ENCODE measurements at regions not wholly inside any gene's neighbourhood (a gene's known extent, or its start where the extent isn't known, plus 50 kb on each side); places are given as distances from the start of the nearest gene placed in this dataset.

DNA sequence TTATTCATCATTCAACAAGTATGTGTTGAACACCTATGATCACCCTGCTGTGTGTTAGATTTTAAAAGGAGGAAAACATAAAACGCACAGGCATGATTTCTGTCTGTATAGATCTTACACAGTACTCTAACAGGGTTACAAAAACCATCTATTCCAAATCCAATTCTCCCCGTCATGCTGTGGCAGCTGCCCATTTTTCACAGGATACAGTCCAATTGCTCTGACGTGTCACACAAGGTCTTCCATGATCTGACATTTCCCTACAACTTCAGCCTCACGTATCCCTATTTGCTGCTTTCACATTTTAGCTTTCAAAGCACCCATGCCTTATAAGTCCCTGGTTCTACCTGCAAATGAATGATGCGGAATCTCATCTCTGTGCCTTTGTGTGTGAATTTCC is 67.0 kb upstream of the CNTNAP4 start:
- ChIA-PET CTCF (no interaction called here), POLR2A (no interaction called here)
- Histone ChIP-seq H3K27me3 (ENCODE audit: control insufficient read depth, insufficient read depth, low read length) (no peaks in the 10 kb centered on the region), H3K36me3 (ENCODE audit: control insufficient read depth, insufficient read depth, low read length) (no peaks in the 10 kb centered on the region), H3K4me3 (ENCODE audit: low read depth, low read length) (no peak overlapping the region)
- DNase-seq (ENCODE audit: low read depth) = no peak
- TF ChIP-seq CTCF (IDR thresholded peaks at IDR 0.05; ENCODE audit: insufficient read depth, low read depth, low read length) = no peak

DNA sequence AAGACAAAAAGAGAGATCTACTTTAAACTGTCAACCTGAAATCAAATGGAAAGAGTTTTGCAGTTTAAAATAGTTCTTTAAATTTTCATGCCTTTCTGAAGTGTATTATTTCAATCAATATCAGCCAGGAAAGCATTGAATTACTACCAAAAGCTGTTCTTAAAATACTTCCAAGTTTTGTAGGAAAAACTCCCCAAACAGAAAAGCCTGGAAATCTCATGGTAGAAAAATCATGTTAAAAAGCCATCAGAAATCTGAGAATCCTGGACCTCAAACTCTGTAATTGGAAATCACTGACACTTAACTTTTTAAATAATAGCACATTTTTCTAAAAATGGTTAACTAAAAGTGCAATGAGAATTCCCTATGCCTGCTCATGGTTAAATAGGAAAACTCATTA is 63.3 kb upstream of the CNTNAP4 start:
- CTCF ChIA-PET = no interaction called here
- DNase-seq (ENCODE audit: low read depth) = no peak
- no peak for TF ChIP-seq CTCF (IDR thresholded peaks at IDR 0.05; ENCODE audit: insufficient read depth, low read depth, low read length)
- H3K36me3 ChIP-seq (ENCODE audit: control insufficient read depth, insufficient read depth, low read length) = no peaks in the 10 kb centered on the region
- no peak overlapping the region for H3K4me3 ChIP-seq (ENCODE audit: low read depth, low read length)
- POLR2A ChIA-PET = no interaction called here
- no peaks in the 10 kb centered on the region for H3K27me3 ChIP-seq (ENCODE audit: control insufficient read depth, insufficient read depth, low read length)

DNA sequence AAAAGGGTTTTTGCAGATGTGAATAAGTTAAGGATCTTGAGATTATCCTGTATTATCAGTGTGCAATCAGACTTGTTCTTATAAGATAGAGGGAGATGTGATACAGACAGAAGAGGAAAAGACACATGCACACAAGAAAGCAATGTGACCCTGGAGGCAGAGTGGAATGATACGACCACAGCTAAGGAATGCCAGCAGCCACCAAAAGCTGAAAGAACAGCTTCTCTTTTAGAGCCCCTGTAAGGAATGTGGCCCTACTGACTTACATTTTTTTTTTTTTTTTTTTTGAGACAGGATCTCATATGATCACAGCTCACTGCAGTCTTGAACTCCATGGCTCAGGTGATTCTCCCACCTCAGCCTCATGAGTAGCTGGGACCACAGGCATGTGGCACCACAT is 62.3 kb upstream of the CNTNAP4 start:
- no peak for DNase-seq (ENCODE audit: low read depth)
- ChIA-PET CTCF (no interaction called here), POLR2A (no interaction called here)
- no peak overlapping the region for H3K4me3 ChIP-seq (ENCODE audit: low read depth, low read length)
- H3K27me3 ChIP-seq (ENCODE audit: control insufficient read depth, insufficient read depth, low read length) = no peaks in the 10 kb centered on the region
- TF ChIP-seq CTCF (IDR thresholded peaks at IDR 0.05; ENCODE audit: insufficient read depth, low read depth, low read length) = no peak
- H3K36me3 ChIP-seq (ENCODE audit: control insufficient read depth, insufficient read depth, low read length) = no peaks in the 10 kb centered on the region

DNA sequence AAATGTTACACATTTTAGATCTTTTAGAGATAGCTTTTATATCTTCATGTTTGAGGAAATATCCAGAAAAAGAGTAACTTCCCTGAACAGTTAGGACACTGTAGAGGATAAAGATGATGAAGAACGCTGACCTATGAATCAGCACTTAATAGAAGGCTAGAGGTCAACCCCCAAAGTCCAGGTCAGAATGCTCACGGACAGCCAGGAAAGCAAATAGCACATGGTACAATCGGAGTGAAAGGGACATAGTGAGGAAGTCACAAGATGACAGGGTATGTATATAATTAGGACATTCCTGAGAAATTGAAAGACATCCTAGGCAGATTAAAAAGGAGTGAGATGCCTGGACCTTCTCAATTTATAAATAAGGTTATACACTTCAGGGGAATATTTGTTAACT is 55.1 kb upstream of the CNTNAP4 start:
- H3K36me3 ChIP-seq (ENCODE audit: control insufficient read depth, insufficient read depth, low read length) = no peaks in the 10 kb centered on the region
- no peak for TF ChIP-seq CTCF (IDR thresholded peaks at IDR 0.05; ENCODE audit: insufficient read depth, low read depth, low read length)
- no peak overlapping the region for H3K4me3 ChIP-seq (ENCODE audit: low read depth, low read length)
- no peak for DNase-seq (ENCODE audit: low read depth)
- POLR2A ChIA-PET = no interaction called here
- CTCF ChIA-PET = no interaction called here
- H3K27me3 ChIP-seq (ENCODE audit: control insufficient read depth, insufficient read depth, low read length) = no peaks in the 10 kb centered on the region

- no peak for TF ChIP-seq CTCF (IDR thresholded peaks at IDR 0.05; ENCODE audit: insufficient read depth, low read depth, low read length)
- H3K4me3 ChIP-seq (ENCODE audit: low read depth, low read length) = no peak overlapping the region
- no peaks in the 10 kb centered on the region for H3K27me3 ChIP-seq (ENCODE audit: control insufficient read depth, insufficient read depth, low read length)
- DNase-seq (ENCODE audit: low read depth) = no peak
- CTCF ChIA-PET = no interaction called here
- H3K36me3 ChIP-seq (ENCODE audit: control insufficient read depth, insufficient read depth, low read length) = no peaks in the 10 kb centered on the region
- POLR2A ChIA-PET = no interaction called here
These were observed 54.3 kb upstream of the CNTNAP4 start for GRCh38 chr16:76222853-76223252.

Measured in BJ (cell line).